NCI-H2196 (cell line): ENCODE measurements at regions not wholly inside any gene's neighbourhood (a gene's known extent, or its start where the extent isn't known, plus 50 kb on each side); places are given as distances from the start of the nearest gene placed in this dataset.

Experiments
- DNase-seq: peaks from one replicate; lab custom pipeline; 2025; ENCODE audit not compliant: unreplicated experiment; lab: John Stamatoyannopoulos, UW

DNA sequence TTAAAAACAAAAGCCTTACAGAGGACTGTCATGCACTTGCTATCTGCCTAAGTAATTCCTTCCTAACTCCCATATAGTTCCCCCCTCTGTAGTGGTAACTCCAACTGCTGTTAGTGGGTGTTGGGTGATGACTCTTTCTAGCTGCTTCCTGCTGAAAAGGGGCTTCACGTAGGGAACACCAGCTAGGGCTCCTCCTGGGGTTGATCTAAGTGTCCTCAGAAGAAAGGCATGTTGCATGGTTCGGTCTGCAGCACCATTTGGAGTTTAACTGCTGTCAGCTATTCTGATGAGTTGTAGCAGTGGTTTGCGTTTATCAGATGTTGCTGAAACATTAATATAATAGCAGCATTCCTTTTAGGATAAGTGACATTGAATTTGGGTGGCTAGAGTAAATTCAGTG is 281.9 kb upstream of the TUSC1 start:
- DNase-seq, result no peak

DNA sequence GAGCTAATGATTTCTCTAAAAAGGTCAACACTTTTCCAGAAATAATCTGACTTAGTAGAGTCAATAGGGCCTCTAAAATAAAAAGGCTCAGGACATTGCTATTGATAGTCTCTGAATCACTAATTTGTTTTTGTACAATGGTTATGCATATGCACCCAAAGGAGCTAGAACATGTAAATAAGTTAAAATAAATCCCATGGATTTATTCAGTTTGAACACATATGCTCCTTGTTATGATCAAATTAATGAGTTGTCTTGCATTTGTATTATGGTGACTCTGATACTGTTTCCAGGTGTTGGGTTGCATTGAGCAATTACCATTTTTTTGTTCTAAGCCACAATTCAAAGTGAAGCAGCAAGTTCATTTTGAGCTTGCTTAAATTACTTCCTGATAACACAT is 276.0 kb upstream of the TUSC1 start:
- DNase-seq, result no peak

- DNase-seq, result no peak
Observed at GRCh38 chr9:25948182-25948581, 269.9 kb upstream of the TUSC1 start.

- DNase-seq, result no peak
Observed at GRCh38 chr9:25939126-25939525, 260.9 kb upstream of the TUSC1 start.

DNA sequence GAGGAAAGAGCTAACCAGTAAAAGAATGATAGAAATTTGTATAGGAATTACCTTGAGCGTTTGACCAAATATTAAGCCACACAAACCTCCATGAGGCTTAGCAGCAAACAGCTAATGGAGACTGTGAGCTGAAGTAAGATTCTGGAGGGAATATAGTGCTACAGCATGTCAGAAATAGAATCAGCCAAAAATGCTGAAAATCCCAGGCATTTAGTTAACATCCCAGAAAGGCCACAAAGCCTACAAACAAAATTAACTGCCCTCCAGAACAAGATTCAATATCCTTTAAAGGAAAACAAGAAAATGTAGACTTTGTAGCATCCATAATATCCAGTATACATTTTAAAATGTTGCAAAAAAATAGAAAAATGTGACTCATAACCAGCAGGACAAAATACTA is 257.8 kb upstream of the TUSC1 start:
- no peak for DNase-seq

GRCh38 chr9:25935188-25935587 is 256.9 kb upstream of the TUSC1 start:
- DNase-seq, result no peak

- DNase-seq, result no peak
Observed at GRCh38 chr9:25918761-25919160, 240.5 kb upstream of the TUSC1 start.

DNA sequence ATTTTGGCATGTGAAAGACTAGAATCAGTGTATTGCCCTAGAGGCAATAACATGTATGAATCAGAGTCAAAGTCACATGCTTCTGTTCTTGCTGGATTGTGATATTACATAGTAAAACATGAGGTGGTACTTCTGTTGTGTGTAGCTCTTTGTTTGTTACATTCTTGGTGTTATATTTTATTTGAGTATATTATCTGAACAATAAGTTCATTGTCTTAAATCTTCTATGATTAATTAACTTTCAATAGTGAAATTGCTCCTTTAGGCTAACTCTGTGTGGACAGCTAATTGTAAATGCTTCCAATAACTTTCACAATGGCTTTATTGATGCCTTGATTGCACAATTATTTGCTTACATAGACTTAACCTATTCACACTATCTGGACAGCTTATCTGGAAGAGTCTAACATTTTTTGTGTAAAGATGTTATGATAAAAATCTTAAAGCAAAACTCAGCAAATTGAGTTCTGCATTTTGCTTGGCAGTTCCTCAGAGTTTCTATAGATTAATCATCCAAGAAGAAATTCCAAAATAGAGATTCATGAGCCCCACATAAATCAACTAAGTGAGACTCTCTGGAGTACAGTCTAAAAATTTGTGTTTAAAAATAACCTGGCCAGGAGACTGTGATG is 239.6 kb upstream of the TUSC1 start:
- DNase-seq, result no peak

DNA sequence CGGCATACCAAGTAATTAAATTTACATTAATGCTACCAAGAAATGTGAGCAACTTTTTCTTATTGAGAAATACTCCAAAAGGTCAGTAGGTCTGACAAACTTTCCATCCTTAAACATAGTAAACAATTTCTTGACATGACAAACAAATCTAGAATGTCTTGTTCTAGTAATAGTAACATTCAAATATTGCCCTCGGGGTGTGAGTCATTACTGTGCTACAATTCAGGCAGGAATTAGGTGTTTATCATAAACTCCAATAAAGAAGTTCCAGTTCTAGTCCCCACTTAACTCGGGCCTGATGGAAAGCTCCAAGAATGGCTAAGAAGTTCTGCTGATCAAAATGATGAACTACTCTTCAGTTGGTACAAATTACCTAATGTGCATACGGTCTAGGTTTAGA is 235.6 kb upstream of the TUSC1 start:
- no peak for DNase-seq

DNA sequence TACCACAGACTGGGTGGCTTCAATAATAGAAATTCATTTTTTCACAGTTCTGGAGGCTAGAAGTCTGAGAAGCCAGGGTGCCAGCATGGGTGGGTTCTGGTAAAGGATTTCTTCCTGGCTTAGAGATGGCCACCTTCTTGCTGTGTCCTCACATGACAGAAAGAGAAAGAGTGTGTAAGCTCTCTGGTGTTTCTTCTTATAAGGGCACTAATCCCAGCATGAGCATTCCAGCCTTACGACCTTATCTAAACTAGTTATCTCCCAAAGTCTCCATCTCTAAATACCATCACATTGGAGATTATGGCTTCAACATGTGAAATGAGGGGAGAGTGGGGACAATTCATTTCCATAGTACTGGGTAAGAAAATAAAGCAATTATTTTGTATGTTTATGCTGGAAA is 226.5 kb upstream of the TUSC1 start:
- DNase-seq, result no peak

- no peak for DNase-seq
Observed at GRCh38 chr9:25891527-25891926, 213.3 kb upstream of the TUSC1 start.

DNA sequence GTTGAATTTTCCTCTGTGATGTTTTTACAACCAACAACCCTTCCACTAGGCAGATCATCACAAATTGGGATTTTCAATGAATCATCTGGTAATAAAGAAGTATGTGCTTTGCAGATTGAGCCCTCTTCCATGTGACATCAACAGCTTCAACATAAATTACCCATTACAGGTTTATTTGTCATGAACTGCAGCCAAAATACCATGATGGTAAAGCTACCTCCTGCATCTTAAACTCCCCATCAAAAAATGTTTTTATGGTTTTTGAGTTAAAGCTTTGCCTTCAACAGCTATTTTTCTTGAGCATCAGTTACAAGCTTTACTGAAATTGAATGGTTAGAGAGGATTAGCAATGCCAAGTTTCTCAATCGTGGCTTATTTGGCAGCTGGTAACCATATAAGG is 211.4 kb upstream of the TUSC1 start:
- DNase-seq, result no peak

GRCh38 chr9:25876248-25876647 is 198.0 kb upstream of the TUSC1 start:
- no peak for DNase-seq

GRCh38 chr9:25864509-25864908 is 186.3 kb upstream of the TUSC1 start:
- DNase-seq, result no peak

- DNase-seq, result no peak
Observed at GRCh38 chr9:25861421-25861820, 183.2 kb upstream of the TUSC1 start.

DNA sequence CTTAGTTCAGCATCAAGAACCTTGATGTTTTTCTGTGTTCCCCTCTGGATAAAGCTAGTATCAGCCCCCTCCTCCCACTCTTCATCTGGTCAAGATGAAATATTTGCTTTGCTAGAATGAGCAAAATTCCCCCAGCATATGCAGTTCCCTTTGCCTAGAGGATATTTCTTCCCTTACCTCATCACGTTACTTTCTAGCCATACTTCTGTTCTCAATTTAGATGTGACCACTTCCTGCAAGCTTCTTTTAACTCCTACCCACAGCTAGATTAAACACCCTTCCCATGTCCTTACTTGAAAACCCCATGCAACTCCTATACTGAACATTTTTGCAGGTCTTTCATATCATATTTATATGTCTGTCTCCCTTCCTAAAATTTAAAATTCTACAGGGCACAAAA is 178.9 kb upstream of the TUSC1 start:
- DNase-seq, result no peak

DNA sequence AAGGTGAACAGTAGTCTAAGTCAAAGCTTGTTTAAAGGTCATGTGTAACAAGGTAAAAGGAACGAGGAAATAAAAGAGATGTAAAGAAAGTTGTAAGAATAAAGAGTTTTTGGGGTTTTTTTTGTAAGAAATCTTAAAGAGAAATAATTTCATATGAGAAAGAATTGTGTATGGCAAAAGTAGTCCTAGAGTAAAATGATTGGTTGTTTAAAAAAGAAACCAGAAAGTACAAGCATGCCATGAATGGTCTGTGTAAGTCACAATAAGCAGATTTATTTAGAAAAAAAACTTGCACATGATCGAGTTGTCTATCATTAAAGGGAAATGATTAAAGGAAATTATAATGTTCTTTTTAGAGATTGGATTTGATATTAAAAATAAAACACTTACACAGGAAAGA is 172.6 kb upstream of the TUSC1 start:
- DNase-seq, result no peak

GRCh38 chr9:25845867-25846266 is 167.6 kb upstream of the TUSC1 start:
- no peak for DNase-seq

DNA sequence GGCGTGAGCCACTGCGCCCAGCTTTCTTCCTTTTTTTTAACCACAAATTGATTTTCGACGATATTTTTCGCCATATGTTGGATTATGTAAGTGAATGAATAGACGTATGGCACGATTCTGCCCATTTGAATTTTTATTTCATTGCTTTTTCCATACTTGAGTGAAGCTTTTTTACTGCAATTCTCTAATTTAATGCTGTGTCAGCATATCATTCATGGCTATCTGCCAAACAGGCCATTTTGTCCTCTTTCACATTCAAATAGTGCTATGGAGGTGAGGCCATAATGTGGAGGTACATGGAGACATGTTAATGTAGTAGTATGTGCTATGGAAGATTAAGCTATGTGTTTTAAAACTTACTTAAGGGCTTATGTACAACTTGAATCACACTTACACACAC is 152.1 kb upstream of the TUSC1 start:
- no peak for DNase-seq

DNA sequence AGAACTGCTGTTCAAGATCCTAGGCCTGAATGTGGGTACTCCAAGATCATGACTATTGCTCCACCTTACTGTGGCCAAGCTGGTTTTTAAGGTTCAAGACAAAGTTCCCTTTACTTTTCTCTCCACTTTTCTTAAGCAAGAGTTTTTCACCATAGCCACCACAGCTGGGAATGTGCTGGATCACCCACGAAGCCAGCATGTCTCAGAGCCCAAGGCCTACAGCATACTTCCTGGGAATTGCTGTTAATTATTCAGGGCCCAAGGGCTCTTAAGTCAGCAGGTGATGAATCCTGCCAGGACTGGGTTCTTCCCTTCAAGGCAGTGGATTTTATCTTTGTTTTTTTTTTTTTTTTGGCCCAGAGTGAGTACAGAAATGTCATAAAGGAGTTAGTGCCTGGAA is 149.4 kb upstream of the TUSC1 start:
- no peak for DNase-seq

DNA sequence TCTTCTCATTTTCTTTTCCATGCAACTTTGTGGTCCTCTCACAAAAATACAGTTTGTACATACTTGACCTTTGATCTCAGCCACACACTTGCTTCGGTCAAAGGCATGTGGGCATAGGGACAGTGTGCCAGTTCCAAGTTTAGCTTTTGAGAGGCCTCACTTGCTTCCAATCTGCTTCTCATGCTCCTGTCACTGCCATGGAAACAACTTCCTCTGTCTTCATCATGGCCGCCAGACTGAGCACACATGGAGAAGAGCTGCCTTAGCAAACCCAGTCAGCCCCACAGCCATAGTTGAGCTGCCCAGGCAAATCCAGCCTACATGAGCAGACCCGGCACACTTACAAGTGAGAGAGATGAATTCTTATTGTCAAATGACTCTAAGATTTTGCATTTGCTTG is 138.2 kb upstream of the TUSC1 start:
- no peak for DNase-seq

DNA sequence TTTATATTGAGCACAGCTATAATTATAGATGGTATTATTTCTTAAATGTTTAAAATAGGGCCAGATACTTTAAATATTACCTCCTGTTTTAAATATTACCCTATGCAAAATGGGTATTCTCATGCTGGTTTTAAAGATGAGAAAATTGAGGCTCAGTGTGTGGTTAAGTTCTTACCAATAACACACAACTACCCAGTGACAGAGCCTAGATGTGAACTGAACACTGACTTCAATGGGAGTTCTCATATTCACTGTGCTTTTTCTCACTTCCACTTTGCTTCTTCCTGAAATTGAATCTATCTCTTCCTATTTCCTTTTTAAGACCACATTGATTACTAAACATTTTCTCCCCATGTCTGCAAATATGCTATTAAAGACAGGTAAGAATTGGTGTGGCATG is 135.8 kb upstream of the TUSC1 start:
- DNase-seq, result no peak

DNA sequence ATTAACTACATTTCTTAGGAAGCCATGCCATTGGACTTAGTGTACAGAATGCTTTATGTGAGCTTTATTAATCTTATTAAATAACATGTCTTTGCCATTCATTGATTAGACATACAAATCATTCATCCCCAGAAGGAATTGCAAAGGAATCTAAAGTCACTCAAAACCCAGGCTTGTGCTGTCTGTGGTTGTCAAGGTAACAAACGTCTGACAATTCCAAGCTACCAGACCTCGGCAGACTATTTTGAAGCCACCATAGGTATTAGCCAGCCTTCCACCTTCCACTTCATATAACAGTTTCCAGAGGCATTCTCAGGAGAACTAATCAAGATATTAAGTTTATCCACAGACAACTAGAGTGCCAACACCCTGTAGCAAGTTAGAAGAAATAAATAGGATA is 135.2 kb upstream of the TUSC1 start:
- no peak for DNase-seq

GRCh38 chr9:25808554-25808953 is 130.3 kb upstream of the TUSC1 start:
- no peak for DNase-seq
